Retinal pigment epithelial cell (primary cell): ENCODE measurements at regions not wholly inside any gene's neighbourhood (a gene's known extent, or its start where the extent isn't known, plus 50 kb on each side); places are given as distances from the start of the nearest gene placed in this dataset.

Experiments
- DNase-seq: peaks from one replicate; pipeline ENCODE4 v3.0.0-alpha.2; 2010; ENCODE audit warnings: low read depth
- H3K4me3 ChIP-seq: 2 replicates; pipeline ENCODE4 v1.5.1; 2011; ENCODE audit warnings: mild to moderate bottlenecking, low read length, control low read depth, moderate library complexity
- CTCF ChIP-seq: conservative IDR thresholded peaks from 2 replicates; pipeline ENCODE4 v1.5.1; 2011; ENCODE audit warnings: low read depth, low read length, control low read depth, inconsistent platforms

- H3K4me3 ChIP-seq, result no peak overlapping the region
- no peak for TF ChIP-seq CTCF
- no peak for DNase-seq
Measured at GRCh38 chr12:107451246-107451645, 234.4 kb upstream of the PWP1 start.

- no peak for DNase-seq
- H3K4me3 ChIP-seq, result no peak overlapping the region
- TF ChIP-seq CTCF, result no peak
Measured at GRCh38 chr12:107454109-107454830, 231.3 kb upstream of the PWP1 start.

GRCh38 chr12:107457362-107457935 is 228.2 kb upstream of the PWP1 start:
- no peak overlapping the region for H3K4me3 ChIP-seq
- DNase-seq, result no peak
- no peak for TF ChIP-seq CTCF

GRCh38 chr12:107458163-107458562 is 227.4 kb upstream of the PWP1 start:
- no peak for TF ChIP-seq CTCF
- no peak for DNase-seq
- no peak overlapping the region for H3K4me3 ChIP-seq

GRCh38 chr12:107458990-107459389 is 226.6 kb upstream of the PWP1 start:
- no peak for DNase-seq
- TF ChIP-seq CTCF, result no peak
- H3K4me3 ChIP-seq, result no peak overlapping the region

- TF ChIP-seq CTCF, result no peak
- H3K4me3 ChIP-seq, result no peak overlapping the region
- no peak for DNase-seq
Measured at GRCh38 chr12:107459641-107460040, 226.0 kb upstream of the PWP1 start.

GRCh38 chr12:107461222-107461975 is 224.2 kb upstream of the PWP1 start:
- peak; percentile 27 for DNase-seq
- H3K4me3 ChIP-seq, result no peak overlapping the region
- no peak for TF ChIP-seq CTCF
